SKM-1 treated with dmso at 0.1 percent for 144 hours (cell line): ENCODE measurements at regions not wholly inside any gene's neighbourhood (a gene's known extent, or its start where the extent isn't known, plus 50 kb on each side); places are given as distances from the start of the nearest gene placed in this dataset.
"Not testable (repeated sequence)": the region's sequence is repeated elsewhere in the genome, so short reads cannot be mapped to it uniquely, and the experiment has no call there.

ENCODE experiments used
- DNase-seq: peaks from one replicate; lab custom pipeline; 2025; ENCODE audit not compliant: unreplicated experiment; lab: John Stamatoyannopoulos, UW

GRCh38 chr18:12179029-12179428 is 75.1 kb upstream of the CIDEA start:
- not testable (repeated sequence) for DNase-seq

GRCh38 chr18:12179697-12180577 is 74.2 kb upstream of the CIDEA start:
- DNase-seq, result not testable (repeated sequence)

GRCh38 chr18:12198797-12199196 is 55.4 kb upstream of the CIDEA start:
- DNase-seq, result not testable (repeated sequence)

- peak; percentile 28 for DNase-seq
These were observed 54.0 kb upstream of the CIDEA start for GRCh38 chr18:12200186-12200585.
